ENCODE measurements at regions not wholly inside any gene's neighbourhood (a gene's known extent, or its start where the extent isn't known, plus 50 kb on each side); places are given as distances from the start of the nearest gene placed in this dataset.

GRCh38 chr15:61319892-61320291, 90.8 kb upstream of the RORA start:
- no peak overlapping the region for H3K4ac ChIP-seq (ENCODE audit: low read depth, low read length)
- H3K9me1 ChIP-seq (ENCODE audit: insufficient read depth, low read length), result no peaks in the 10 kb centered on the region
- no peak overlapping the region for H3K56ac ChIP-seq (ENCODE audit: extremely low read depth, insufficient read depth, low read length)
- no peaks in the 10 kb centered on the region for H3K9me3 ChIP-seq (ENCODE audit: control insufficient read depth, insufficient read depth, low read length)
- CTCF ChIA-PET, result no interaction called here
- no peak overlapping the region for H3K27ac ChIP-seq (ENCODE audit: insufficient read depth, low read length)
- ATAC-seq (ENCODE audit: low read depth) (no peak), DNase-seq (no peak)
- H2BK15ac ChIP-seq (ENCODE audit: low read depth, low read length), result no peak overlapping the region
- no peak overlapping the region for H3K4me2 ChIP-seq (ENCODE audit: low read depth, low read length)
- no peaks in the 10 kb centered on the region for H3K4me1 ChIP-seq (ENCODE audit: control insufficient read depth, insufficient read depth, low read length)
- POLR2A ChIA-PET (ENCODE audit: unreplicated experiment), result no interaction called here
- no peaks in the 10 kb centered on the region for H3K27me3 ChIP-seq (ENCODE audit: control insufficient read depth, insufficient read depth, low read length)
- BruUV-seq (replicated peaks), result no TSS peak
- no peaks in the 10 kb centered on the region for H4K20me1 ChIP-seq (ENCODE audit: insufficient read depth, low read length)
- dilution Hi-C loops (cut with HindIII; ENCODE audit: low sequenced_read_pairs, unreplicated experiment), result no loop called here
- no peak overlapping the region for H4K8ac ChIP-seq (ENCODE audit: low read depth in 2 of 2, low read length in 2 of 2)
- no peak overlapping the region for H3K18ac ChIP-seq (ENCODE audit: low read depth, low read length)
- no peak overlapping the region for H2AK9ac ChIP-seq (replicated peaks; ENCODE audit: low read depth, low read length, poor library complexity)
- H3K14ac ChIP-seq (replicated peaks; ENCODE audit: low read depth, low read length), result no peak overlapping the region
- TF ChIP-seq RFX5 (IDR thresholded peaks at IDR 0.05; ENCODE audit: low read depth, low read length) (no peak), RCOR1 (IDR thresholded peaks at IDR 0.05; ENCODE audit: insufficient replicate concordance, low read length) (no peak), MAFK (IDR thresholded peaks at IDR 0.05; ENCODE audit: low read depth, low read length) (no peak), FOS (IDR thresholded peaks at IDR 0.05; ENCODE audit: low read depth, low read length) (no peak), MXI1 (IDR thresholded peaks at IDR 0.05; ENCODE audit: borderline replicate concordance, low read depth, low read length) (no peak), CHD1 (IDR thresholded peaks at IDR 0.05; ENCODE audit: low read depth, low read length) (no peak), POLR2A (IDR thresholded peaks at IDR 0.05; ENCODE audit: low read depth, low read length) (no peak), USF2 (IDR thresholded peaks at IDR 0.05; ENCODE audit: low read depth, low read length) (no peak)
- in situ Hi-C loops (cut with MboI; ENCODE audit: low sequenced_read_pairs), result no loop called here
- no peak overlapping the region for H3K9ac ChIP-seq (ENCODE audit: low read depth, low read length)
- no peak overlapping the region for H2BK5ac ChIP-seq (ENCODE audit: low read depth, low read length, poor library complexity, severe bottlenecking)
- no peak overlapping the region for H3K23ac ChIP-seq (ENCODE audit: low read depth, low read length)
- H3K36me3 ChIP-seq (ENCODE audit: control insufficient read depth, insufficient read depth, low read length), result no peaks in the 10 kb centered on the region
- H3K4me3 ChIP-seq (ENCODE audit: insufficient read depth, low read depth, low read length), result no peak overlapping the region
- H4K5ac ChIP-seq (ENCODE audit: low read depth, low read length), result no peak overlapping the region
- H4K91ac ChIP-seq (ENCODE audit: insufficient read depth, low read depth, low read length), result no peak overlapping the region
- no CpG with 5 or more reads among the region's 2 CpGs for WGBS, 2 experiments (ENCODE audit: extremely low coverage in 2 of 2, insufficient read length in 1 of 2)
- no peak overlapping the region for H2BK120ac ChIP-seq (ENCODE audit: low read depth, low read length)
- no peak overlapping the region for H2AK5ac ChIP-seq (ENCODE audit: low read depth, low read length)
- intact Hi-C loops (cut with micrococcal nuclease), result no loop called here
- H2AFZ ChIP-seq (replicated peaks; ENCODE audit: low read length, poor library complexity), result no peak overlapping the region
- H3K79me1 ChIP-seq (ENCODE audit: low read depth in 1 of 2, low read length in 2 of 2), result no peaks in the 10 kb centered on the region
- H2BK20ac ChIP-seq (ENCODE audit: low read depth, low read length), result no peak overlapping the region
